Thyroid gland (tissue), 4 donors: ENCODE measurements at regions not wholly inside any gene's neighbourhood (a gene's known extent, or its start where the extent isn't known, plus 50 kb on each side); places are given as distances from the start of the nearest gene placed in this dataset.

Source experiments
- DNase-seq, 2 donors: peaks; one replicate each; pipeline ENCODE4 v3.0.0-alpha.2; 2019
- H3K27ac ChIP-seq, 3 donors: fragments of 200-600 bp; sonication (generic); 1 replicate in 2 of 3; 2 replicates in 1 of 3; pipeline ENCODE4 v1.5.1; 2016 to 2019; ENCODE audit warnings: mild to moderate bottlenecking in 1 of 3, moderate library complexity in 1 of 3
- H3K27me3 ChIP-seq: fragments of 200-600 bp; sonication (generic); one replicate; pipeline ENCODE4 v1.5.1; 2019
- H3K36me3 ChIP-seq, 2 donors: fragments of 200-600 bp; sonication (generic); one replicate each; pipeline ENCODE4 v1.5.1; 2016 to 2019
- H3K4me1 ChIP-seq, 2 donors: fragments of 200-600 bp; sonication (generic); one replicate each; pipeline ENCODE4 v1.5.1; 2017 to 2019
- H3K4me3 ChIP-seq, 3 donors: fragments of 200-600 bp; sonication (generic); replicated peaks in 1 of 3; 1 replicate in 2 of 3; 2 replicates in 1 of 3; pipeline ENCODE4 v1.5.1; 2016; ENCODE audit warnings: mild to moderate bottlenecking in 1 of 3
- H3K9me3 ChIP-seq: fragments of 200-600 bp; sonication (generic); one replicate; pipeline ENCODE4 v1.5.1; 2017
- POLR2A ChIP-seq, 2 donors: fragments of 450-650 bp; IDR thresholded peaks; one replicate each; pipeline ENCODE4 v1.6.1; 2017; ENCODE audit warnings: antibody characterized with exemption in 2 of 2, mild to moderate bottlenecking in 2 of 2, moderate library complexity in 1 of 2
- WGBS, 2 donors: methylation state at CpG; one replicate each; pipeline ENCODE4 v1.1.5; 2017; 5-methylcytosine and 5-hydroxymethylcytosine counted together
- intact Hi-C: fragments of 100-400 bp; cut with DNase I; formaldehyde crosslinking; loops from one replicate; pipeline ENCODE4 v1.15.1; 2023
- TF ChIP-seq, protein P1 (sequence below), 6 experiments: fragments of 200-600 bp in 3 of 6; fragments of 450-650 bp in 3 of 6; sonication (generic) in 3 of 6; IDR thresholded peaks; one replicate each; pipeline ENCODE4 v1.5.1; 2016 to 2019; ENCODE audit warnings: antibody characterized with exemption in 6 of 6, mild to moderate bottlenecking in 2 of 6, inconsistent platforms in 1 of 6, moderate library complexity in 1 of 6

GRCh38 chr9:90240541-90240940 is 402.1 kb downstream of the DIRAS2 start:
- H3K27ac ChIP-seq = no peak overlapping the region
- TF ChIP-seq, protein P1, sequence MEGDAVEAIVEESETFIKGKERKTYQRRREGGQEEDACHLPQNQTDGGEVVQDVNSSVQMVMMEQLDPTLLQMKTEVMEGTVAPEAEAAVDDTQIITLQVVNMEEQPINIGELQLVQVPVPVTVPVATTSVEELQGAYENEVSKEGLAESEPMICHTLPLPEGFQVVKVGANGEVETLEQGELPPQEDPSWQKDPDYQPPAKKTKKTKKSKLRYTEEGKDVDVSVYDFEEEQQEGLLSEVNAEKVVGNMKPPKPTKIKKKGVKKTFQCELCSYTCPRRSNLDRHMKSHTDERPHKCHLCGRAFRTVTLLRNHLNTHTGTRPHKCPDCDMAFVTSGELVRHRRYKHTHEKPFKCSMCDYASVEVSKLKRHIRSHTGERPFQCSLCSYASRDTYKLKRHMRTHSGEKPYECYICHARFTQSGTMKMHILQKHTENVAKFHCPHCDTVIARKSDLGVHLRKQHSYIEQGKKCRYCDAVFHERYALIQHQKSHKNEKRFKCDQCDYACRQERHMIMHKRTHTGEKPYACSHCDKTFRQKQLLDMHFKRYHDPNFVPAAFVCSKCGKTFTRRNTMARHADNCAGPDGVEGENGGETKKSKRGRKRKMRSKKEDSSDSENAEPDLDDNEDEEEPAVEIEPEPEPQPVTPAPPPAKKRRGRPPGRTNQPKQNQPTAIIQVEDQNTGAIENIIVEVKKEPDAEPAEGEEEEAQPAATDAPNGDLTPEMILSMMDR (IDR thresholded peaks at IDR 0.05) = no peak
- TF ChIP-seq POLR2A (IDR thresholded peaks at IDR 0.05) = no peak
- H3K27me3 ChIP-seq = no peaks in the 10 kb centered on the region
- WGBS, 2 donors = 88 to 93% methylated on average over 7 of the region's 7 CpGs
- intact Hi-C loops = no loop called here
- no peak overlapping the region for H3K4me3 ChIP-seq
- DNase-seq = no peak
- H3K9me3 ChIP-seq = no peaks in the 10 kb centered on the region
- H3K36me3 ChIP-seq = no peaks in the 10 kb centered on the region
- H3K4me1 ChIP-seq = no peaks in the 10 kb centered on the region

DNA sequence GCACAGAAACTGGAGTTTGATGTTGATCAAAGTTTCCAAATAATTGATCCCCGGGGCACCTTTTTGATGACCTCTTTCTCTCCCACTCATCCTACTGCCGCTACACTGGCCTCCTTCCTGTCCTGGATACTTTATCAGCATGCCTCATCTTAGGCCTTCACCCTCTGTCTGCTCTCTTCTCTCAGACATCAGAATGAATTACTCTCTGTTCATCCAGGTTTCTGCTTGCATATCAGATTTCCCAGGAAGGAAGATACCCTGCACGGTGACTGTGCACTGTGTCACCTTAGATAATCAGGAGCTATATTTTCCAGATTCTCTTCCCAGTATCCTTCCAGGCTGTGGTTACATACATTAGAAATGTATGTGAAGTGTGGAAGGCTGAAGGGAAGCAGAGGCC is 397.0 kb downstream of the DIRAS2 start:
- DNase-seq = no peak
- H3K4me3 ChIP-seq = no peak overlapping the region
- no peaks in the 10 kb centered on the region for H3K9me3 ChIP-seq
- H3K4me1 ChIP-seq = no peaks in the 10 kb centered on the region
- 62 to 83% methylated on average over 3 of the region's 3 CpGs for WGBS, 2 donors
- H3K27ac ChIP-seq = no peak overlapping the region
- H3K36me3 ChIP-seq = no peaks in the 10 kb centered on the region
- TF ChIP-seq, protein P1 (IDR thresholded peaks at IDR 0.05) = no peak
- TF ChIP-seq POLR2A (IDR thresholded peaks at IDR 0.05) = no peak
- no peaks in the 10 kb centered on the region for H3K27me3 ChIP-seq
- intact Hi-C loops = no loop called here

GRCh38 chr9:90249094-90249493 is 393.5 kb downstream of the DIRAS2 start:
- intact Hi-C loops = no loop called here
- no peak for DNase-seq
- no peak for TF ChIP-seq POLR2A (IDR thresholded peaks at IDR 0.05)
- TF ChIP-seq, protein P1 (IDR thresholded peaks at IDR 0.05) = no peak

GRCh38 chr9:90251316-90251715 is 391.3 kb downstream of the DIRAS2 start:
- Histone ChIP-seq H3K4me1 (no peaks in the 10 kb centered on the region), H3K27ac (no peak overlapping the region), H3K36me3 (no peaks in the 10 kb centered on the region), H3K27me3 (no peaks in the 10 kb centered on the region), H3K4me3 (no peak overlapping the region), H3K9me3 (no peaks in the 10 kb centered on the region)
- intact Hi-C loops = no loop called here
- no peak for DNase-seq
- TF ChIP-seq, protein P1 (IDR thresholded peaks at IDR 0.05) = no peak
- no peak for TF ChIP-seq POLR2A (IDR thresholded peaks at IDR 0.05)

More at GRCh38 chr9:90249094-90249493, 393.5 kb downstream of the DIRAS2 start:
- Histone ChIP-seq H3K4me3 (no peak overlapping the region), H3K27me3 (no peaks in the 10 kb centered on the region), H3K27ac (no peak overlapping the region), H3K36me3 (no peaks in the 10 kb centered on the region), H3K9me3 (no peaks in the 10 kb centered on the region), H3K4me1 (no peaks in the 10 kb centered on the region)

DNA sequence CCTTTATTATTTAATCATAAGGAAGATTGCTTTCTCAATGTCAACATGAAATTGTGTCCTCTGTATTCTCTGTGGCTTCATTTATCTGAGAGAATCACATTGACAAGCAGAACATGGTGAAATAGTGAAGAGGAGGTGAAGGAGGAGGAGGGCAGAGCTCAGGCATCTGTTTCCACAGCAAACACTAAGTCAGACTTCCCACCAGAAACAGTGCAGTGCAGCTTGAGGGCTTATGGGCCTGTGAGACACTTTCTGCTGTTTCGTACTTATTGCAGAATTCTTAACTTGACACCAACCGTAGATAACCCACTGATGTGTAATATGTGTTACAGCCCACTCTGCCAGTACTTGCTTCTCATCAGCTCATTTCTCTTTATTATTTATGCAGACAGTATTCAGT is 386.3 kb downstream of the DIRAS2 start:
- TF ChIP-seq, protein P1 (IDR thresholded peaks at IDR 0.05) = no peak
- H3K27ac ChIP-seq = no peak overlapping the region
- no peaks in the 10 kb centered on the region for H3K4me1 ChIP-seq
- H3K27me3 ChIP-seq = no peaks in the 10 kb centered on the region
- intact Hi-C loops = no loop called here
- H3K4me3 ChIP-seq = no peak overlapping the region
- H3K9me3 ChIP-seq = no peaks in the 10 kb centered on the region
- H3K36me3 ChIP-seq = no peaks in the 10 kb centered on the region
- DNase-seq = no peak
- 43 to 88% methylated on average over 2 of the region's 2 CpGs for WGBS, 2 donors
